PFSK-1 (cell line): ENCODE measurements at regions not wholly inside any gene's neighbourhood (a gene's known extent, or its start where the extent isn't known, plus 50 kb on each side); places are given as distances from the start of the nearest gene placed in this dataset.

Source experiments
- POLR2AphosphoS5 ChIP-seq: IDR thresholded peaks from 2 replicates; pipeline ENCODE4 v1.6.1; 2012; ENCODE audit warnings: low read depth, mild to moderate bottlenecking, control low read depth, low read length, moderate library complexity
- TF ChIP-seq, protein P1 (sequence below), 2 experiments: IDR thresholded peaks; 2 replicates each; pipeline versions ENCODE4 v1.6.1 to v1.8.0; 2011 to 2012; ENCODE audit warnings: low read depth in 2 of 2, low read length in 2 of 2, control low read depth in 1 of 2, inconsistent platforms in 1 of 2, mild to moderate bottlenecking in 1 of 2, moderate library complexity in 1 of 2; ENCODE audit not compliant: insufficient read depth in 1 of 2

DNA sequence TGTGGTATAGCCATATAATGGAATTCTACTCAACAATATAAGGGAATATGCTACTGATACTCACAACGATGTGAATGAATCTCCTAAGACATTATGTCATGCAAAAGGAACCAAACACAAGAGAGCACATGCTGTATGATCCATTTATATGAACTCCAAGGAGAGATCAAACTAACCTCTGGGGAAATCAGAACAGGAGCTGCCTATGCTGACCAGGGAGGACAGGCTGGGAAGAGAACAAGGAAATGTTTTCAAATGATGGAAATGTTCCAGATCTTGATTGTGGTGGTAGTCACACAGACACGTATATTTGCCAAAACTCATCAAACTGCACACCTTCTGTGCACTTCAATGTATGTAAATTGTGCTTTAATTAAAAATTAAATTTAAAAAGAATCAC is 175.3 kb downstream of the BCOR start:
- no peak for TF ChIP-seq POLR2AphosphoS5
- TF ChIP-seq, protein P1, sequence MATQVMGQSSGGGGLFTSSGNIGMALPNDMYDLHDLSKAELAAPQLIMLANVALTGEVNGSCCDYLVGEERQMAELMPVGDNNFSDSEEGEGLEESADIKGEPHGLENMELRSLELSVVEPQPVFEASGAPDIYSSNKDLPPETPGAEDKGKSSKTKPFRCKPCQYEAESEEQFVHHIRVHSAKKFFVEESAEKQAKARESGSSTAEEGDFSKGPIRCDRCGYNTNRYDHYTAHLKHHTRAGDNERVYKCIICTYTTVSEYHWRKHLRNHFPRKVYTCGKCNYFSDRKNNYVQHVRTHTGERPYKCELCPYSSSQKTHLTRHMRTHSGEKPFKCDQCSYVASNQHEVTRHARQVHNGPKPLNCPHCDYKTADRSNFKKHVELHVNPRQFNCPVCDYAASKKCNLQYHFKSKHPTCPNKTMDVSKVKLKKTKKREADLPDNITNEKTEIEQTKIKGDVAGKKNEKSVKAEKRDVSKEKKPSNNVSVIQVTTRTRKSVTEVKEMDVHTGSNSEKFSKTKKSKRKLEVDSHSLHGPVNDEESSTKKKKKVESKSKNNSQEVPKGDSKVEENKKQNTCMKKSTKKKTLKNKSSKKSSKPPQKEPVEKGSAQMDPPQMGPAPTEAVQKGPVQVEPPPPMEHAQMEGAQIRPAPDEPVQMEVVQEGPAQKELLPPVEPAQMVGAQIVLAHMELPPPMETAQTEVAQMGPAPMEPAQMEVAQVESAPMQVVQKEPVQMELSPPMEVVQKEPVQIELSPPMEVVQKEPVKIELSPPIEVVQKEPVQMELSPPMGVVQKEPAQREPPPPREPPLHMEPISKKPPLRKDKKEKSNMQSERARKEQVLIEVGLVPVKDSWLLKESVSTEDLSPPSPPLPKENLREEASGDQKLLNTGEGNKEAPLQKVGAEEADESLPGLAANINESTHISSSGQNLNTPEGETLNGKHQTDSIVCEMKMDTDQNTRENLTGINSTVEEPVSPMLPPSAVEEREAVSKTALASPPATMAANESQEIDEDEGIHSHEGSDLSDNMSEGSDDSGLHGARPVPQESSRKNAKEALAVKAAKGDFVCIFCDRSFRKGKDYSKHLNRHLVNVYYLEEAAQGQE (IDR thresholded peaks at IDR 0.05; ENCODE audit: insufficient read depth in 1 of 2, low read depth in 2 of 2, low read length in 2 of 2), result no peak
